Gastrocnemius medialis (tissue), 4 donors: ENCODE measurements at regions not wholly inside any gene's neighbourhood (a gene's known extent, or its start where the extent isn't known, plus 50 kb on each side); places are given as distances from the start of the nearest gene placed in this dataset.

Experiments used
- ATAC-seq, 2 donors: fragments of 150-250 bp; one replicate each; pipeline ENCODE4 v1.9.1; 2016
- DNase-seq, 2 donors: peaks; one replicate each; pipeline ENCODE4 v3.0.0-alpha.2; 2019
- H3K27ac ChIP-seq, 4 donors: fragments of 200-600 bp; sonication (generic); 1 replicate in 1 of 4; 2 replicates in 3 of 4; pipeline ENCODE4 v1.5.1; 2016 to 2018; ENCODE audit warnings: mild to moderate bottlenecking in 2 of 4, moderate library complexity in 1 of 4
- H3K27me3 ChIP-seq, 3 donors: fragments of 200-600 bp; sonication (generic) in 2 of 3; 1 replicate in 1 of 3; 2 replicates in 2 of 3; pipeline versions ENCODE4 v1.5.1 to v1.6.0; 2016 to 2019; ENCODE audit warnings: mild to moderate bottlenecking in 1 of 3, moderate library complexity in 1 of 3
- H3K36me3 ChIP-seq, 2 donors: fragments of 200-600 bp; sonication (generic) in 1 of 2; one replicate each; pipeline ENCODE4 v1.5.1; 2017 to 2018
- H3K4me1 ChIP-seq, 2 donors: fragments of 200-600 bp; sonication (generic) in 1 of 2; one replicate each; pipeline ENCODE4 v1.5.1; 2016 to 2017; ENCODE audit warnings: mild to moderate bottlenecking in 2 of 2
- H3K4me3 ChIP-seq, 4 donors: fragments of 200-600 bp; sonication (generic) in 3 of 4; 1 replicate in 1 of 4; 2 replicates in 3 of 4; pipeline ENCODE4 v1.5.1; 2016 to 2019; ENCODE audit warnings: mild to moderate bottlenecking in 2 of 4
- H3K9me3 ChIP-seq, 3 donors: fragments of 200-600 bp; sonication (generic) in 2 of 3; 1 replicate in 1 of 3; 2 replicates in 2 of 3; pipeline ENCODE4 v1.5.1; 2016 to 2019
- POLR2A ChIP-seq, 2 donors: fragments of 450-650 bp; IDR thresholded peaks; one replicate each; pipeline ENCODE4 v1.6.1; 2017; ENCODE audit warnings: antibody characterized with exemption in 2 of 2, mild to moderate bottlenecking in 2 of 2, moderate library complexity in 2 of 2
- in situ Hi-C, 4 donors: fragments of 200-750 bp; cut with MboI; loops; one replicate each; pipeline versions ENCODE4 v1.15.0 to v1.8.0; 2017; ENCODE audit warnings: low sequenced_read_pairs in 4 of 4
- intact Hi-C: fragments of 100-400 bp; cut with DNase I; formaldehyde crosslinking; loops from one replicate; pipeline ENCODE4 v1.15.1; 2023; ENCODE audit warnings: low total_unique reads
- TF ChIP-seq, protein P1 (sequence below), 5 experiments: fragments of 450-650 bp in 3 of 5; fragments of 200-600 bp in 2 of 5; sonication (generic) in 2 of 5; IDR thresholded peaks in 4 of 5; conservative IDR thresholded peaks in 1 of 5; 1 replicate in 4 of 5; 2 replicates in 1 of 5; pipeline ENCODE4 v1.5.1; 2016 to 2019; ENCODE audit warnings: antibody characterized with exemption in 5 of 5, mild to moderate bottlenecking in 3 of 5, moderate library complexity in 3 of 5

DNA sequence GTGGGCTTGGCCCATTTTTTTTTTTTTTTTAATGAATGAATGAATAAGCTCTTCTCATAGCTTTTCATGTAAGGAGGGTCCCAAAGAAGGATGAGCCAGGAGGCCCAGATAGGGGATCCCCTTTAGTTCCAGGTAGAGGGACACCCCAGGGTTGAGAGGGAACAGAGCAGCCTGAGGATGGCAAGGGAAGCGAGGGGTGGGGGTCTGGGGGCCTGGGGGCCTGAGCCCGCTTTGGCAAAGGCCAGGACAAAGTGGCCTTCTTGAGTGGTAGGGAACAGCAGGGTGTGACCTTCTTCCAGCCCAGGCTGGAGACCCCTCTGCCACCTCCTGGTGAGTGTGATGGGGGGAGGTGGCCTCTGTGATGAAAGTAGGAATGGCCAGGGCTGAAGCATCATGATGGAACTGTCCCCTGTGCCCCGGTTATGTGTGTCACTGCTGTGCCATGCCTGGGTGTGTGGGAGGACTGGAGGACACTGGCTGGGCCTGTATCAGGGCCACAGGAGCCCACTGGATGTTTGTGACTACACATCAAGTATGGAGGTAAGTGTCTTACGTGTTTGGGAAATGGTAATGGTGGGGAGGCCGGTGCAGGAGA is 263.5 kb upstream of the HDAC4 start:
- DNase-seq (no peak), ATAC-seq (no peak)
- H3K27ac ChIP-seq = no peak overlapping the region
- in situ Hi-C loops (no loop called here), intact Hi-C loops (no loop called here)
- H3K36me3 ChIP-seq = no peaks in the 10 kb centered on the region
- no peaks in the 10 kb centered on the region for H3K4me1 ChIP-seq
- no peak for TF ChIP-seq POLR2A (IDR thresholded peaks at IDR 0.05)
- TF ChIP-seq, protein P1, sequence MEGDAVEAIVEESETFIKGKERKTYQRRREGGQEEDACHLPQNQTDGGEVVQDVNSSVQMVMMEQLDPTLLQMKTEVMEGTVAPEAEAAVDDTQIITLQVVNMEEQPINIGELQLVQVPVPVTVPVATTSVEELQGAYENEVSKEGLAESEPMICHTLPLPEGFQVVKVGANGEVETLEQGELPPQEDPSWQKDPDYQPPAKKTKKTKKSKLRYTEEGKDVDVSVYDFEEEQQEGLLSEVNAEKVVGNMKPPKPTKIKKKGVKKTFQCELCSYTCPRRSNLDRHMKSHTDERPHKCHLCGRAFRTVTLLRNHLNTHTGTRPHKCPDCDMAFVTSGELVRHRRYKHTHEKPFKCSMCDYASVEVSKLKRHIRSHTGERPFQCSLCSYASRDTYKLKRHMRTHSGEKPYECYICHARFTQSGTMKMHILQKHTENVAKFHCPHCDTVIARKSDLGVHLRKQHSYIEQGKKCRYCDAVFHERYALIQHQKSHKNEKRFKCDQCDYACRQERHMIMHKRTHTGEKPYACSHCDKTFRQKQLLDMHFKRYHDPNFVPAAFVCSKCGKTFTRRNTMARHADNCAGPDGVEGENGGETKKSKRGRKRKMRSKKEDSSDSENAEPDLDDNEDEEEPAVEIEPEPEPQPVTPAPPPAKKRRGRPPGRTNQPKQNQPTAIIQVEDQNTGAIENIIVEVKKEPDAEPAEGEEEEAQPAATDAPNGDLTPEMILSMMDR (IDR thresholded peaks at IDR 0.05 in 4 of 5, conservative IDR thresholded peaks at IDR 0.05 in 1 of 5) = no peak
- no peak overlapping the region for H3K4me3 ChIP-seq
- H3K9me3 ChIP-seq = no peaks in the 10 kb centered on the region
- peaks cover 0 to 13% (median 7%) of the 10 kb centered on the region in 3 donors for H3K27me3 ChIP-seq

DNA sequence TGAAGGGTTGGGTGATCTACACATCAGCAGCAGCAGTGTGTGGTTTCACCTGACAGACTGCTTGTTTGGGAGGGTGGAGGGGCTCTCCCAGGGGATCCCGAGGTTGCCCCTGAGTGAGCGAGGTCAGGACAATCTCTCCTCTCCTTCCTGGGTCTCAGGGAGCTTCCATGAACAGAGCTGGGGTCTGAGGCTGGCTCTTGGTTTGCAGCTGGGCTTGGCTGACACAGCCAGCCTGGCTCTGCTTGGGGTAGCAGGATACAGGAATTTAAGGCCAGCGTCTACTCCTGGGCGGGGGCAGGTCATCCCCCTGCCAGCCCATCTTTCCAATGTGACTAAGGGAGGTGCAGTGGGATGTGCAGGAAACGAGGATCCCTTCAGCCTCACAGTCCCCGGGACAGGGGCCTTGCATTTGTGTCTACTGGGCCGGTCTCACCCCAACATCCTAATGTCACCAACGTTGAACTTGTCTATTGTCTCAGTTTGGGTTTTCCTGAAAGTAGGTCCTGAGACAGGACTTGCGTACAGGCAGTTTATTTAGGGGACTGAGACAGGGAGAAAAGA is 262.6 kb upstream of the HDAC4 start:
- TF ChIP-seq, protein P1 (IDR thresholded peaks at IDR 0.05 in 4 of 5, conservative IDR thresholded peaks at IDR 0.05 in 1 of 5) = no peak
- TF ChIP-seq POLR2A (IDR thresholded peaks at IDR 0.05) = no peak
- intact Hi-C loops = no loop called here

GRCh38 chr2:239662413-239663120 is 261.7 kb upstream of the HDAC4 start:
- Histone ChIP-seq H3K4me3 (no peak overlapping the region), H3K36me3 (no peaks in the 10 kb centered on the region), H3K27ac (no peak overlapping the region), H3K27me3 (peaks cover under 1 to 13% (median 7%) of the 10 kb centered on the region in 3 donors), H3K4me1 (no peaks in the 10 kb centered on the region), H3K9me3 (no peaks in the 10 kb centered on the region)
- DNase-seq (no peak), ATAC-seq (no peak)
- intact Hi-C loops = no loop called here
- TF ChIP-seq, protein P1 (IDR thresholded peaks at IDR 0.05 in 4 of 5, conservative IDR thresholded peaks at IDR 0.05 in 1 of 5) = no peak
- TF ChIP-seq POLR2A (IDR thresholded peaks at IDR 0.05) = no peak
- in situ Hi-C loops = no loop called here

More for the DNA sequence above, 262.6 kb upstream of the HDAC4 start:
- Histone ChIP-seq H3K27ac (no peak overlapping the region), H3K27me3 (peaks cover 0 to 13% (median 7%) of the 10 kb centered on the region in 3 donors), H3K9me3 (no peaks in the 10 kb centered on the region), H3K36me3 (no peaks in the 10 kb centered on the region), H3K4me1 (no peaks in the 10 kb centered on the region), H3K4me3 (no peak overlapping the region)
- in situ Hi-C loops = no loop called here
- DNase-seq = no peak
- ATAC-seq = no peak

- in situ Hi-C loops = no loop called here
- Histone ChIP-seq H3K27me3 (peaks cover 3 to 13% (median 7%) of the 10 kb centered on the region in 3 donors), H3K9me3 (no peaks in the 10 kb centered on the region), H3K4me1 (no peaks in the 10 kb centered on the region), H3K27ac (no peak overlapping the region), H3K4me3 (no peak overlapping the region), H3K36me3 (no peaks in the 10 kb centered on the region)
- ATAC-seq (no peak), DNase-seq (no peak)
- intact Hi-C loops = no loop called here
- no peak for TF ChIP-seq POLR2A (IDR thresholded peaks at IDR 0.05)
- TF ChIP-seq, protein P1 (IDR thresholded peaks at IDR 0.05 in 4 of 5, conservative IDR thresholded peaks at IDR 0.05 in 1 of 5) = no peak
Observed at GRCh38 chr2:239661334-239662312, 260.8 kb upstream of the HDAC4 start.
